ENCODE measurements at regions not wholly inside any gene's neighbourhood (a gene's known extent, or its start where the extent isn't known, plus 50 kb on each side); places are given as distances from the start of the nearest gene placed in this dataset.
A peak's percentile ranks its signal among the peaks of the same experiment; 100 is the strongest.
"Not testable (repeated sequence)": the region's sequence is repeated elsewhere in the genome, so short reads cannot be mapped to it uniquely, and the experiment has no call there.

DNA sequence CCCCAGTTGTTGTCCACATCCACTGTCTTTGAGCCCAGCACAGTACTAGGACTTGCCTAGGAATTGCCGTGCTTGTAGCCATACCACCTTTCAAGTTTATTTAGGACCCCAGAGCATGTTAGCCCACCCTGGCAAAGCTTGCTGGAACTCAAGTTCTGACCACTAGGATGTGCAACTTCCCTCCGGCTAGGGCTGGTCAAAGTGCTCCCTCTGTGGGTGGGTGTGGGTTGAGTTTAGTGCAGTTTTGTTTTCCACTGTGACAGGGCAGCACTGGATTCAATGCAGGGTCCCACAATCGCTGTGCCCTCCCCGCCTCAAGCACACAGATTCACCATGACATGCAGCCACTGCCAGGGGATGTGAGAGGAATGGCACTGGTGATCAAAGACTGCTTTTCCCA lies 96.0 kb downstream of the RASGEF1B start:
- no peak for DNase-seq

DNA sequence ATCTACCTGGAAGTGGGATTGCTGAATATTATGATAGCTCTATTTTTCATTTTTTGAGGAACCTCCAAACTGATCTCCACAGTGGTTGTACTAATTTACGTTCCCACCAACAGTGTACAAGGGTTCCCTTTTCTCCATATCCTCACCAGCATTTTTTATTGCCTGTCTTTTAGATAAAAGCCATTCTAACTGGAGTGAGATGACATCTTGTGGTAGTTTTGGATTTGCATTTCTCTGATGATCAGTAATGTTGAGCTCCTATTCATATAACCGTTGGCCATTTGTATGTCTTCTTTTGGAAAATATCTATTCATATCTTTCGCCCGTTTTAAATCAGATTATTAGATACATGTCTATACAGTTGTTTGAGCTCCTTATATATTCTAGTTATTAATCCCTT lies 101.8 kb downstream of the RASGEF1B start:
- DNase-seq = no peak

DNA sequence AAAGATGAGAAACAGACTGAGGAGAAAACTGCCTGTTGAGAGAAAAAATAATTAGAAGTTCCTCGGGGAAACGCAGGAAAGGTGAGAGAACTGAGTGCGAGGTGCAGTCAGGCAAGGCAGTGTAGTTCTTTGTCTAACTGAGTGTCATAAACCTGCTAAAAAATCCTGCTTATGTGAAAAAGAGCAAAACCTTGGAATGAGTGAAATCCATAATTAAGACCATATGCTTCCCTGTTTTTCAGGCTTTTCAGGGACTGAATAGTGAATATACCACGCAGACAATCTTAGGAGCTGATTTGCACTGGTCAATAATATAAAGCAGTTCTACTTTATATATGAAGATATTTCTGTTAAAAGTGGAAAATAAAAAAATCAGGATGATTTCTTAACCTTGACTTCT lies 104.9 kb downstream of the RASGEF1B start:
- DNase-seq = no peak

DNA sequence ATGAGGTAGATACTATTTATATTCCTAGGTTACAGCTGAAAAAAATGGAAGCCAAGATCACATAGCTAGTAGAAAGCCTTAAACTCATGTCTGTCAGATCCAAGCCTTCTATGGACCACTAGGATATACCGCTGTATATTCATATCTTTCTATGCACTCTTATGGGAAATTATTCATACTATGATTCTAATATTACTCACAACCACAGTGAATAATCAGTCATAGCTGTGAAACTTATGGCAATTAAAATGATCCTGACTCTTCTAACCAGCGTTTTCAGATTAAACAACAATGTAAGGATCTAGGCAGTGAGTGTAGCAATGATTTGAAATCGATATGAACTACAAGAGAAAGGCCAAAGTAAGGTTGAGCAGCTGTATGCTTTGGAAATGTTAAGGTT lies 111.0 kb downstream of the RASGEF1B start:
- no peak for DNase-seq

DNA sequence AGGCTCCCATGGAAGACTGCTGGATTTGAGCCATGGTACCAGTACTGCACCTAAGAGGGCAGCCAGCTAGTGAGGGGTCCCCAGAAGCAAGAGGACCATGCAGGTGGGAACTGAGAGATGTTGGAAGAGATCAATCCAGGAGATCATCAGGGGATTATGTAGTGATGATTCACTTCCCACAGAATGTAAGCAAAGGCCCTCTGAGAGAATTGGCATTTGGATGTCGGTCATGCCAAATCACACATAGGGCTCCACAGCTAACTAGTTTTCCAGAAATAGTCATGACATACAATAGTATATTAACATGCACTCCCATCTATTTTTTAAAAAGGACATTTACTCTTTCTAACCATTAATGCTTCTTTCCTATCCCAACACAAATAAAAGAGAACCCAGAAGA lies 112.5 kb downstream of the RASGEF1B start:
- DNase-seq = no peak

DNA sequence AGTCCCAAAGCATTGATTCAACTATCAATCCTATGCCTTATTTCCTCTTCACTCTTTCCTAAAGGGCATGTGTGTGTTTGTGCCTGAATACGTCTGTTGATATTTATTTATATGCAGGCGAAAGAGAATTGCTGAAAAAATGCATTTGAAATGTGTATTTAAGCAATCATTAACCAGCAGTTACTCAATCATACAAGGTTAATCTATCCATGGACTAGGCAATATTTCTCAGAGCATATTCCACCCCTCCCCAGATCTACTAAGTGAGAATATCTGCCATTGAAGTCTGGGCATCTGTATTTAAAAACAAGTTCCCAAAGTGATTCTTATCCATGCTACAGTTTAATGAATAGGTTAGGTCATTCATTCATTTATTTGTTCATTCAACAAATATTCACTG lies 113.6 kb downstream of the RASGEF1B start:
- DNase-seq = no peak

DNA sequence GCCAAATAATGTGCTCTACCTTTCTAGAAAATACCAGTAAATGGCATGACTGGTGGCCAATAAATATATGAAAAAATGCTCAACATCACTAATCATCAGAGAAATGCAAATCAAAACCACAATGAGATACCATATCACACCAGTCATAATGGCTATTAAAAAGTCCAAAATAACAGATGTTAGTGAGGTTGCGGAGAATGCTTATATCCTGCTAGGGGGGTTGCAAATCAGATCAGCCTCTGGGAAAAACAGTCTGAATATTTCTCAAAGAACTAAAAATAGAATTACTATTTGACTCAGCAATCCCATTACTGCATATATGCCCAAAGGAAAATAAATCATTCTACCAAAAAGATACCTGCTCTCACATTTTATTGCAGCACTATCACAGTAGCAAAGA lies 115.1 kb downstream of the RASGEF1B start:
- DNase-seq = no peak

DNA sequence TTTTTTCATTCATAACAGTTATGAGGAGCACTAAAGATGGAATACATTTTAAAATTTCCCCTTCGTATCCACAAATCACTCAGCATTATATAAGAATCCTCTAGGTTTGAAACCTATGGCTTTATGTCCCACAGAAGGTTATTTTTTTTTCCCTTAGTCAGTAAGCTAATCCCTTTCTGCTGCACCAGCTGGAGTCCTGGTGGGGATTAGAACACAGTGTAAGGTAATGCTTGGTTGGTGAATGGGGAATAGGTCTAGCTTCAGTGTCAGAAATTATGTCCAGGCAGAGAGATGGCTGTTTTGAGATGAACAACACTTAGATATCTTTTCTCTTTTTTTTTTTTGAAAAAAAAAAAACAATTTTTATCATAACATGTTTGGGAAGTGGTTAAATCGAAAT lies 116.6 kb downstream of the RASGEF1B start:
- no peak for DNase-seq

DNA sequence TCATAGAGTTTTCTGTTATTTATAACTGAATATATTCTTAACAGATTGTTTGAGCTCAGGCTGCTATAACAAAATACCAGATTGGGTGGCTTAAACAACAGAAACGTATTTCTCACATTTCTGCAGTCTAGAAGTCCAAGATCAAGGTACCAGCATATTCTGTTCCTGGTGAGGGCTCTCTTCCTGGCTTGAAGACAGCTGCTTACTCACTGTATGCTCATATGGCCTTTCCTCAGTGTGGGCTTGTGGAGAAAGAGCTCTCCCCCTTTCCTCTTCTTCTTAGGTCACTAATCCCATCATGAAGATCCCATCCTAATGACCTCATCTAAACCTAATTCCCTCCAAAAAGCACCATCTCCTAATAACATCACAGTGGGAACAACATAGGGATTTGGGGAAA lies 117.8 kb downstream of the RASGEF1B start:
- DNase-seq = no peak

DNA sequence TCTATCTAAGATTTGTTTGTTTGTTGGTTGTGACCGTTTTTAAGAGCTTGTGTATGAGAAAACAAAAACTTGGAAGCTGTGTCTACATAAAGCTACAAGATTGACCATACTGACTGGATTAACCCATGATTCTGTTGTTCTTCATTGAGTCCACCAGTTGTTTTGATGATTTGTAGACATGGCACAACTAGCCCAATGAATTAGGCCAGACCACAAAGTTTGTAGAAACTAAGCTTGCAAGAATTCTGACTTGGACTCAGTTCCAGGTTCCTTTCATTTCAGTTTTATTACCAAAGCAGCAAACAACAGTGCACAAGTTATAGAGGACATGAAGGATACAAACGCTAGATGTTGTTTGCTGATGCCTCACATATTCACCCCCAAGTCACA lies 119.3 kb downstream of the RASGEF1B start:
- no peak for DNase-seq

DNA sequence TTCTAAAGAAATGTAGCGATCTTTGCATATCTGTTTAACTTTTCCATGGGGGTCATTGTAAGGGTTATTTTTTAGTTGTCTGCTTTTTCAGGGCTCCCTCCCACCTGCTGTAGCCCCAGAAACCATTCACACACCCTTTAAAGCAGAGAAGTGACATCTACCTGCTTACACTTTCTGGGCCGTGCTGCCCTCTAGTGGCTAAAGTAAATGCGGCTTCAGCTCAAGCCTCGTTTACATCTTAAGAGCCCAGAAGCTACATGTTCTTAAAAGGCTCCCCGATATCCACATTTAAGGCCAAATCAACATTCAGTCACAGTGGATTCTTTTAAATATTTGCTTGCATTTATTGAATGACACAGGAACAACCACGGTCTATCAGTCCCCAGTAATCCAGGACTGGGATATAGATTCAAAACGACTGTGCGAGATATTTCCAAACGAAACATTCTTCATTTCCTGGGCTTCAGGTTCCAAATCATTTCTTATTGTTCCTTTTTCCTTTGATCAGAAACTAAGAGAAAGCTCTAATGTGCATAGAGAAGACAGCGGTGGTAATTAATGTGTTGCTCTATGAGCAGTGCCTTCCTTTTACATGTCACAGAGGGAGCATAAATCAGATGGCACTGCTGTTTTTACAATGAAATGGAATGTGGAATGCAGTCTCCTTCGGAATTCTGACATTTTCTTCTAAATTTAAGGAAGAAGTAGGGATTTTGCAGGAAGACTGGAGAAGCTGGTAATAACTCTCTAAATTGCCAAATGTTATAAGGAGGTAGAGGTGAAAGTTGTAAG lies 119.9 kb downstream of the RASGEF1B start:
- DNase-seq = peak; percentile 69

DNA sequence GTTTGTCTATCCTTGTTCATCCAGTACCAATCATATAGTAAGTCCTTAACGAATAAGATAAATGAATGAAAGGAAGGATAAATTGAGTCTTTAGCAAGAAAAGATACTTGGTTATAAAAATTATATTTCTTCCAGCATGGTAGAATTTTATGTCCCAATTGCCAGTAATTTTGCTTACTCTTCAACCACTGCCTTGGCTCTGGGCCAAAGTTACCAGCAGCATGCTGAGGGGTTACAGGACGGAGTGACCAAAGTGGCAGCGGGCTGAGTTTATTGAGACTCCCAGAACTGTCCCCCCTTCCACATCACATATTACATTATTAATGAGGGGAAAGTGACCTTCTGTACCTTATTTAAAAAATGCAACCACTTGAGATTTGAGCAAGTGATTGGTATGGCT lies 121.7 kb downstream of the RASGEF1B start:
- no peak for DNase-seq

DNA sequence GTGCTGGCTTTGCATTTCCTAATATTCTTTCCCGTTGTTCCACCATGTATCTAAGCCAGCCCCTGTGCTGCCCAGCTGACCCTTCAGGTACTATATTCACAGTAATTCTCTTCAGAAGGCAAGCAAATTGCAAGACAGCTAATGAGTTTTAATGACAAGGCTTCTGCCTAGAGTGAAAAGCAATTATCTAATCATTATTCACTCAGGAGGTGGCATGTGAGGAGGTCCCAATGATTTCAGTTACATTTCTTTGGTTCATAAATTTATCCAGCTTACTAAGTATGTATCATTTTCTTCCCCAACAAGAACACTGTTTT lies 123.0 kb downstream of the RASGEF1B start:
- DNase-seq = no peak

DNA sequence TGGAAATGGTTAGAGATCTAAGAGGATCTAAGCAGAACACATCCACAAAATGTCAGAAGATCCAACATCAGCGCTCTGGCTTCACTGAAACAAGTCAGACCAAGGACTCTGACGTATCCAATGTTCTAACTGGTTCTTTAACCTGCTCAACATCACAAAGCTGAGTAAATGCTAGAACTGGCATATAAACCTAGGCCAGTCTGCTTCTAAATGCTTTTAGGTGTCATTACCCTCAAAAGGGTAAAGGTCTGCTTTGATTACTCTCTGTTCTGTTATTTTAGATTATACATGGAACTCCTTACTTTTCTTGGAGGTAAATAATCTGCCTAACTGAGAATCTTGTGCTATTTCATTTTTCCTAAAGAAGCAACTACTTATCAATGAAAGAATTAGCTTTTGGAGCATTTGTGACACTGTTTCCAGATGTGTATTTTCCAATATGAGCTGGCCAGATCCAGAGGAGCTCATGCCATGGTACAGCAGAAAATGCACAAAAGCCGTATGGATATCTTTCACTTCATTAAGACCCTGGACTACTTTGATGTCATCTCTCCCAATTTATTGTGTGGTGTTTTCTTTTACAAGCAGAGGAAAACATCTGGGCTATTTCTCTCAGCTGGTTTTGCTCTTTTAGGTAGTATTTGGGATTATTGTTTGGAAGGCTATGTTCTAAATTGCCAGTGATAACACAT lies 123.5 kb downstream of the RASGEF1B start:
- no peak for DNase-seq

DNA sequence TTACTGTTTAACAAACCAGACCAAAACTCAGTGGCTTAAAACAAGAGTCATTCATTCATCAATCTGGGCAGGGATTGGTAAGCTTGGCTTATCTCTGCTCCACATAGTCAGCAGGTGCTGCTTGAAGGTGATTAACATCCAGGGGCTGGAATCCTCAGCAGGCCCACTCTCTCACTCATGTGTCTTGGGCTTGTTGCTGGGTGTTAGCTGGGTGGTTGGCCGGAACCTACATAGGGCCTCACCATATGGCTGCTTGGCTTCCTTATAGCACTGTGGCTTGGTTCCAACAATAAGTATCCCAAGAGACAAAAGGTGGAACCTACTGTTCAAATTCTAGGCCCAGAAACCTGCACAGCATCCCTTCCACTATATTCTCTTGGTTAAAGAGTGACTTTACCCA lies 125.0 kb downstream of the RASGEF1B start:
- DNase-seq = no peak

DNA sequence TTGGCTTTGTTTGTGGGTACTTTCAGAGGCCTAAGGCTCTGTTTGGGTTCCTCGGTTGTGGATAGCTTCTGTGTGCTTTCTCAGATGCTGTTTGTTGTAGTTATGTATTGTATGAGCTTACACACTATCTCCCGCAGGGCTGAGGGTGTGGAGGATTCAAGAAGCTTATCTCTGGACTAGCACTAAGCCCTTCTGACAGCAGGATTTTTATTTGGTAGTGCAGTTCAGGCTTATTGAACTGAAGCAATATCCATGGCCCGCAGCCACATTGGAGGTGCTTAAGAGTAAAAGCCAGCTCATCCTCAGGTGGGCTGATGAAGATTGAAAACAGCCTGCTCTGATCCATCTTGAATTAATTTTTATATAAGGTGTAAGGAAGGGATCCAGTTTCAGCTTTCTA lies 128.2 kb downstream of the RASGEF1B start:
- no peak for DNase-seq

DNA sequence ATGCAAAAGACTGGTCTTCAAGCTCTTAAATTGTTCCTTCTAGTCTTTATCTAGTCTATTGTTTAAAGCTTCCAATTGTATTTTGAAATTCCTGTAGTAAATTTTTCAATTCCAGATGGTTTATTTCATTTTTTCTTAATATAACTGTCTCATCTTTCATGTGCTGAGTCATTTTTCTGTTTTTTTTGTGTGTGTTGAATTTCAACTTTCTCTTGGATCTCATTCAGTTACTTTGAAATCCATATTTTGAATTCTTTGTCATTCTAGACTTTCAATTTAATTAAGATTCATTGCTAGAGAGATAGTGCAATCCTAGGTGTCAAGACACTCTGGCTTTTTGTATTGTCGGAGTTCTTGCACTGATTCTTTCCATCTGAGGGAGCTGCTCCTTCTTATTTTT lies 128.0 kb upstream of the PRKG2 start:
- DNase-seq = no peak

DNA sequence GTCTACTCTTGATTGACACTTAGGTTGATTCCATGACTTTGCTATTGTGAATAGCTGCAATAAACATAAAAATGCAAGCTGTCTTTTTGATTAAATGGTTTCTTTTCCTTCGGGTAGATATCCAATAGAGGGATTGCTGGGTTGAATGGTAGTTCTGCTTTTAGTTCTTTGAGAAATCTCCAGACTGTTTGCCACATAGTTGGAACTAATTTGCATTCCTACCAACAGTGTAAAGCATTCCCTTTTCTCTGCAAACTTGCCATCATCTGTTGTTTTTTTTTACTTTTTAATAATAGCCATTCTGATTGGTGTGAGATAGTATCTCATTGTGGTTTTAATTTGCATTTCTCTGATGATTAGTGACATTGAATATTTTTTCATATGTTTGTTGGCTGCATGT lies 122.2 kb upstream of the PRKG2 start:
- no peak for DNase-seq

DNA sequence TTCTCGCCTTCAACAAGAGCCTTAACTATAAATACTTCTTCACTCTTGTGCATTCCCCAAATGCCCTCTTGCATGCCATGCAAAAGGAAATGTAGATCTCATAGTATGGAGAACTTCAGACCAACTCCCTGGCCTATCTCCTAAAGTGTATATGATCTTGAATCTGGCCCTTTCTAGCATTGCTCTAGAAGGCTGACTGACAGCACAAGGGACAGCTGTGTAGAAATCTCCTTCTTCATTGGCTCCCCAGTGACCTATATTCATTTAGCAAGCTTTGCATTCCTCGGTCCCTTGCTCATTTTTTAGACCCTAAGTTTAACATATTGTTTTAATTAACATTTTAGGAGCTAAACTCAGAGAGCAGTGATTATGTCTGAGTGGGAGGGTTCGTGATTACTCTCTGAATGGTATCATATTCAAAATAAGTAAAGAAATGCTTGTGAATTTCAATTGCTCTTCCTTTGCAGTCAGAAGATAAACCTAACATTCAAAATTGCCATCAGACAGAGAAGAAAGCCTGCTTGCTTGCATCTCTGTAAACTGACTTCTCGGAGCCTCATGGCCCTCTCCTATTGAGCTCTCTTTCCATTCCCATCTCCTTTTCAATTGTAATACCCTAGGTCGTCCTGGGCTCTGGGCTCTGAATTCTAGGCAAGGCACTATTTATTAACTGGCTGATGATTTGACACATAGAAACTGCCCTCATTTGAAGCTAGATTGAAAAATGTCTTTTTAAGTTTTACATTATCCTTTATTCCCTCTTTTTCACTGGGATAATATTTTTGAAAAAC lies 120.3 kb upstream of the PRKG2 start:
- DNase-seq = no peak

DNA sequence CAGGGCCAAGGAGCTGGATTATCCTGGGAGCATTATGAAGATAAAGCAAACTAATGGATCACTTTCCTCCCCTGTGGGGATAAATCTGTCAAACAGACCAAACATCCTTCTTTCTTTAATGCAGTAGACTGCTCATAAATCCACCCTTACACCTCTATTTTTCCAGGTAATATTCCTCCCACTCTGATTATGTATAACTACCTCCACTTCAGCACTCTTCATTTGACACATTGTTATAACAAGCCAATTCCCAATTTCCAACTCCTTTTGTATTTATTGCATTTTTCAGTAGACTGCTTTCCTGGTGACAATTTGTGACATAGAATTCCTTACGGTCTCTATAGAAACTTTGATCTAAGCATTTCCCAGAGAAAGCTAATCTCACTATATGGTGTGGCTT lies 115.0 kb upstream of the PRKG2 start:
- no peak for DNase-seq

DNA sequence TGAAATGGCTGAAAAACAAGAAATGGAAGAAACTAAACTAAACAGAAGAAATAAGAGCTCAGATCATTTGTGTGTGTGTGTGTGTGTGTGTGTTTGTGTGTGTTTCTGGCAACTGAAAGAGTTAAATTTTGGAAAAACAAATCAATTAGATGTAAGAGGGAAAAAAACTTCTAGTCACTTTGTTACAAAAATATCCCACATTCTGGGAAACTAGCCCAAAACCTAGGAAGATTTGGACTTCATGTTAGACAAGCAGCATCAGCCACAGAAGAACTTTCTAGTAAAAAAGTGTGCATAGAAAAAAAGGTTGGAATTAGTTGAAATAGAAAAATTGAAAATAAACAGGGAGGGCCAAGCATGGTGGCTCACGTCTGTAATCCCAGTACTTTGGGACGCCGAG lies 111.6 kb upstream of the PRKG2 start:
- no peak for DNase-seq

DNA sequence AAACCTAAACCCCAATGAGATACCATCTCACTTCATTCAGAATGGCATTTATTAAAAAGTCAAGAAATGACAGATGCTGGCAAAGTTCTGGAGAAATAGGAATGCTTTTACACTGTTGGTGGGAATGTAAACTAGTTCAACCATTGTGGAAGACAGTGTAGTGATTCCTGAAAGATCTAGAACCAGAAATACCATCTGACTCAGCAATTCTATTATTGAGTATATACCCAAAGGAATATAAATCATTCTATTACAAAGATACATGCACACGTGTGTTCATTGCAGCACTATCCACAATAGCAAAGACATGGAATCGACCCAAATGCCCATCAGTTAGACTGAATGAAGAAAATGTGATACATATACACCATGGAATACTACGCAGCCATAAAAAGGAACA lies 109.6 kb upstream of the PRKG2 start:
- DNase-seq = not testable (repeated sequence)

DNA sequence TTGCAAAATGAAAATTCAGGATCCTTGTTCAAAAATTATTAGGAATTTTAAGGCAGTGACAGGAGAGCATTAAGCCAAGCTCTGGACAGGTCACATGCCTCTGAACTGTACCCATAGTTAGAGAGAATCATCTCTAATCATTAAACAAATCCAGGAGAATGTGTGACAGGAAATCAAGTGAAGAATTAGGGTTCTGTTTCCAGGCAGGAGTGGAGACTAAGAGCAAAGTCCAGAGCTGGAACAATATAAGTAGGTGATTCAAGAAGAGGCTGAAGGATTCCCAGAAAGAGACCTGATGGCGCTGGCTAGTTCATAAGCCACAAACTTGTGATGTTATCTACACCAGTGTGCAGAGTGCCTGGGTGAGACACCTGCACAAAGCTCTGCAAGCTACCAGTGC lies 104.6 kb upstream of the PRKG2 start:
- no peak for DNase-seq

DNA sequence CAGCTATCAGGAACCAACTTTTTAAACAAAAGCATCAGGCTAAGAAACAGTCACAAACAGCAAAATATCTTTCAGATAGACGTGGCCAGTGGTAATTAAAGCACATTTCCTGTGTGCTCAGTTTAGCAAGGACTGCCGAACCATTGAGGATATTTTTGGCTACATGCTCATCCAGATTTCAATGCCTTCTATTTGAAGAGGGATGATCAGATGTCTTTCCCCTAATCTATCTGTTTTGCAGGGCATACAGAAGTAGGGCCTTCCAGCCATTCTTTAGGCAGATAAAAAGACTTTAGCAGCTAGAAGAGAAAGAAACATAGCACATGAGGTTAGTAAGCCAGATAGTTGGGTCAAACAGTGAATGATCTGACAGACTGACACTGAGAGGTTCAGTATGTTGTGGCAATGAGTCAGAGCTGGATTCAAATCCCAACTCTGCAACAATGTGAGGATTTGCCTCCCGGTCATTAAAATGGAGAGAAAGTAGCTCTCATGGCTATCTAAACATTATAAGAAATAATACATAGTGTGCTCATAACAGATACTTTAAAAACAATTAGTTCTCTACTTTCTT lies 100.0 kb upstream of the PRKG2 start:
- no peak for DNase-seq

All from left hindlimb (tissue), 1 donor.